HG03280 (cell line): ENCODE measurements at regions not wholly inside any gene's neighbourhood (a gene's known extent, or its start where the extent isn't known, plus 50 kb on each side); places are given as distances from the start of the nearest gene placed in this dataset.

ENCODE experiments used
- ATAC-seq: cut with Tn5 transposase; IDR thresholded peaks from one replicate; pipeline ENCODE4 v1.9.1; 2021; ENCODE audit warnings: mild to moderate bottlenecking, moderate library complexity; ENCODE audit not compliant: unreplicated experiment

GRCh38 chr4:171186700-171187099 lies 626.5 kb upstream of the GALNTL6 start:
- no peak for ATAC-seq

DNA sequence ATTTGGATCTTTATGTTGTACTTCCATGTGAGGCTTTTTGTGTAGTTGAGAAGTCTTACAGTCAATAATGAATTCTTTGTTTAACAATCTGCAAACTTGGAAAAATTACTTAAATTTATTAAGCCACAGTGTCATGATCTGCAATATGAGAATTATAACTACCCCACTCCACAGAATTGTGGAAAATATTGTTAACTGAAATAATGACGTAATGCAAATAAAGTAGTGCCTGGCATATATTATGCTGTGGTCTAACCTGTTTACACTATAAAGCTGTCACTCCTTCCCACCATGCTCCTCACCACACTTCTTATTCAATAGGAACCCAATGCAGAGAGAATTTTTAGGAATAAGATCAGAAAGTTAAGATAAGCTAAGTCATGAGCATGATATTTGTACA lies 632.1 kb upstream of the GALNTL6 start:
- no peak for ATAC-seq

- no peak for ATAC-seq
Measured at GRCh38 chr4:171170671-171171070, 642.5 kb upstream of the GALNTL6 start.

DNA sequence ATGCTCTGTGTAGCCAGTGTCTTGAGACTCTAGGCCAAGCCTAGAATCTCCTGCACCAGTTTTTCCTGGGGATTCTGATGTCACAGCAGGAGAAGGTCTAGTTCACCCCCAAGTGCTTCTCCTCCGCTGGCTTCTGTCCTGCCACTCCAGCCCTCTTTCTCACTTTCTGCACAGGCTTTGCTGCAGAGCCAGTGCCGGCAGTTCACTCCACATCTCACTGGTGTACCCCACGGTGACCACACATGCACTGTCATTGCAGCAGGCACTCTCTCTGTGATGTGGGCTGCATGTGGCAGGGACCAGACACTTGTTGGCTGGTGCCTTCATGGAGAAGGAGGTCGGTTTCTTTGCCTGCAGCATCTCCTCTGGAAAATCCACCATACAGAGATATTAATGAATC lies 643.8 kb upstream of the GALNTL6 start:
- no peak for ATAC-seq

GRCh38 chr4:171162478-171162877 lies 650.7 kb upstream of the GALNTL6 start:
- no peak for ATAC-seq

GRCh38 chr4:171157462-171158082 lies 655.6 kb upstream of the GALNTL6 start:
- ATAC-seq: no peak

DNA sequence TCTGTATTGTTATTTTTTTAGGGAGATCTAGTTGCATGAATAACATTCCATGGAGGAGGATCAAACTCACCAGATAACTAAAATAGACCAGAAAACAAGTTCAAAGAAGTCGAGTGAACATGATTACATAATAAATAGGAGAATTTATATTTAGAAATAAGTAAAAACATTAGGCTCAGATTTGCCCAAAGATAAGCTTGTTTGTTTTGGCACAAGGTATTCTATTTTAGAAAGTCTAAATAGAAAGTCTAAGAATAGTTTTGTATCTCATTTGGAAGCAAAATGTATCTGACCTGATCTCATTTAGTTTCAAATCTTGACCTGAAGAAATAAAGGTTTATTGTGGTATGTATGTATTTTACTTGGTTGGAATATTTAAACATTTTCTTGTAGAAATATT lies 670.6 kb upstream of the GALNTL6 start:
- ATAC-seq: no peak

GRCh38 chr4:171142045-171142444 lies 671.2 kb upstream of the GALNTL6 start:
- ATAC-seq: no peak

DNA sequence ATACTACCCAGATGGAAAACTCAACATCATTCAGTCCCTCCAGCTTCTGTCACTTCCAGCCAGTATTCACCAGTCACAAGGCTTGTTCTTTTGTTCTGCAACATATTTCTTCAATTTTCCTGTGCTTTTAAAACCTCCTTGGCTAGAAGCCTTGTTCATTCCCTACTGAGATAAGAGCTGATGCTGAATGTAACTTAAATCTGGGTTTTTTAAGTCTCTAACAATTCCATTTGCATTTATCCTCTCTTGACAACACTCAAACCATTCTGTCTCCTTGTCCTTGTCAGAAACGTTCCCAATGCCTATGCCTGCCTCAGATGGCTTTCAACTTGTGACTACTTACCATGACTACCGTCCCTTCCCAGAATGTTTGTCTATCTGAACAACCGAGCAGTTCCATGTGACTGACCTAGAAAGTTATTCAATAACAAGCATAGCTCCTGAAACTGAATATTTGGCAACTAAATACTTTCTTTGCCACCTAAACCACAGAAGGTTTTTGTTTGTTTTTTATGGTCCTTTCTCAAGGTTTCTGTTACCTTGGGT lies 682.9 kb upstream of the GALNTL6 start:
- no peak for ATAC-seq

DNA sequence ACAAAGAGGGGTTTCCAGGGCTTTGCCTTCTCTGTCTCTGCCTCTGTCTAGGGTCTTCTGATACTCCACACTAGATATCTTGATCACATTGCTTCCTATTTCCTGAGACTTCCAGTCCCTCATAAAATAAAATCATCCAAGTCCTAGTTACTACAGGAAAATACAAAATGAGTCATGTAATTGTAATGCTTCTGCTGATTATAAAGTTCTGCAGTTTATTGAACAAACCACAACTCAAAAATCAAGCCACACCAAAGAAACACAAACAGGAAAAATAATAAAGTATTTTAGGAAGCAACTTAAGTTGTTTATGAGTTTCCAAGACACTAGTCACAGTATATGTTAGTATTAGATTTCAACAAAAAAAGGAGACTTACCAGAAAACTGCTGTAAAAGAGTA lies 695.1 kb upstream of the GALNTL6 start:
- no peak for ATAC-seq

DNA sequence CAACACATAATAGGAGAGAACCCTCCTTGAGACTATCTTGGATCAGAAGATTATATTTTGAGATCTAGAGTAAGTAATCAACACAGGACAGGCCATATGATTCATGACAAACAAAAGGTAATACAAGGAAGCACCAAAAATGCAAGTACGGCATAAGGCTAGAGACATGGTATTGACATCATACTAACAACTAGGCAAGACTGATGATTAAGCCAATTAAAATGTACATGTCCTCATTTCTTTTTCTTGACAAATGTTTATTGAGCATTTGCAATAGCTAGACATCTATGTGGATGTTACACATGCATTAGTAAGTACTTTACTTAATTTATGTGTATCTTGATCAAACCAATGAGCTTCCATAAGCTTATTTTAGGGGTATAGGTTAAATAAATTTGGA lies 695.7 kb upstream of the GALNTL6 start:
- ATAC-seq: no peak

GRCh38 chr4:171101845-171102244 lies 711.4 kb upstream of the GALNTL6 start:
- ATAC-seq: no peak

DNA sequence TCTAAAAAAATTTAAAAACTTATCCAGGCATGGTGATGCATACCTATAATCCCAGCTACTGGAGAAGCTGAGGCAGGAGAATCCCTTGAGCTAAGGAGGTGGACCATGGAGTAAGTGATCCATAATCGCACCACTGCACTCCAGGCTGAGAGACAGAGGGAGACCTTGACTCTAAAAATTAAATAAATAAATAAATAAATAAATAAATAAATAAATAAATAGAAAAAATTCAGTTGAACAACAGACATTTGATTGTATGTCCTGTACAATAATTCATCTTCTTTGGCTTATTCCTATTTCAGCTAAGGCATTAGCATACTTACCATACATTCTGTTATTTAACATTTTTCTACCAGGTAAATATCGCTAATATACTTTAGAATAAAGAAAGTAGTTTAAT lies 726.1 kb upstream of the GALNTL6 start:
- no peak for ATAC-seq

- ATAC-seq: no peak
Measured at GRCh38 chr4:171067422-171067821, 745.8 kb upstream of the GALNTL6 start.

GRCh38 chr4:171049380-171049779 lies 763.8 kb upstream of the GALNTL6 start:
- ATAC-seq: no peak

DNA sequence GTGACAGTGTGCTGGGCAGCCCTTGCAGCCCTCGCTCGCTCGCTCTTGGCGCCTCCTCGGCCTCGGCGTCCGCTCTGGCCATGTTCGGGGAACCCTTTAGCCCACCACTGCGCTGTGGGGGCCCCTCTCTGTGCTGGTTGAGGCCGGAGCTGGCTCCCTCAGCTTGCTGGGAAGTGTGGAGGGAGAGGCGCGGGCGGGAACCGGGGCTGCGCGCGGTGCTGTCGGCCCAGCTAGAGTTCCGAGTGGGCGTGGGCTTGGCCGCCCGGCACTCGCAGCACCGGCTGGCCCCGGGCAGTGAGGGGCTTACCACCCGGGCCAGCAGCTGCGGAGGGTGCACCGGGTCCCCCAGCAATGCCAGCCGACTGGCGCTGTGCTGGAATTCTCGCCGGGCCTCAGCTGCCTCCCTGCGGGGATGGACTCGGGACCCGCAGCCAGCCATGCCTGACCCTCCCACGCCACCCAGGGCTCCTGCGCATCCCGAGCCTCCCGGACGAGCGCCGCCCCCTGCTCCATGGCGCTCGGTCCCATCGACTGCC lies 770.1 kb upstream of the GALNTL6 start:
- no peak for ATAC-seq

DNA sequence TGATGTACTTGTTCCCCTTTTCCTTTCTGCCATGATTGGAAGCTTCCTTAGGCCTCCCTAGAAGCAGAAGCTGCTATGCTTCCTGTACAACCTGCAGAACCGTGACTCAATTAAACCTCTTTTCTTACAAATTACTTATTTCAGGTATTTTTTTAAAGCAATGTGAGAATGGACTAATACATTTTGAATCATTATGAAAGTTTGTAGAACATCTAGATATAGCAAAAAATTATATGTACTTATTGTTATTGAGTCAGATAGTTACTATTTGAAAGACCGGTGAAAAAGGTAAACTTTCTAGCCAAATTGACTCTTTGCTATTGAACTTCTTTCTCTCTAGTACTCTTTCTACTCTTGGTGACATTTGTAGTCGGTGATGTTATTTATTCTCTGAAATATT lies 777.3 kb upstream of the GALNTL6 start:
- ATAC-seq: no peak

GRCh38 chr4:171031338-171031737 lies 781.9 kb upstream of the GALNTL6 start:
- ATAC-seq: no peak

GRCh38 chr4:171025776-171026175 lies 787.4 kb upstream of the GALNTL6 start:
- no peak for ATAC-seq

DNA sequence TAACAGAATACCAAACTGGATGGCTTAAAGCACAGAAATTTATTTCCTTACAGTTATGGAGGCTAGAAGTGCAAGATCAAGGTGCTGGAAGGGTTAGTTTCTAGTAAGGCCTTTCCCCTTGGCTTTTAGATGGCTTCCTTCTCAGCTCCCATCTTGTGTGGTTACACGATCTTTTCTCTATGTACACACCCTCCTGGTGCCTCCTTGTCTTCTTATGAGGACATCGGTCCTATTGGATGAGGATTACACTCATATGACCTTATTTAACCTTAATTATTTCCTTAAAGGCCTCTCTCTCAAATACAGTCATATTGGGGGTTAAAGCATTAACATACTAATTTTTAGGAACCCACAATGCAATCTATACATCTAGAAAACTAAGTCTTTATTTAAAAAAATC lies 787.9 kb upstream of the GALNTL6 start:
- ATAC-seq: no peak

DNA sequence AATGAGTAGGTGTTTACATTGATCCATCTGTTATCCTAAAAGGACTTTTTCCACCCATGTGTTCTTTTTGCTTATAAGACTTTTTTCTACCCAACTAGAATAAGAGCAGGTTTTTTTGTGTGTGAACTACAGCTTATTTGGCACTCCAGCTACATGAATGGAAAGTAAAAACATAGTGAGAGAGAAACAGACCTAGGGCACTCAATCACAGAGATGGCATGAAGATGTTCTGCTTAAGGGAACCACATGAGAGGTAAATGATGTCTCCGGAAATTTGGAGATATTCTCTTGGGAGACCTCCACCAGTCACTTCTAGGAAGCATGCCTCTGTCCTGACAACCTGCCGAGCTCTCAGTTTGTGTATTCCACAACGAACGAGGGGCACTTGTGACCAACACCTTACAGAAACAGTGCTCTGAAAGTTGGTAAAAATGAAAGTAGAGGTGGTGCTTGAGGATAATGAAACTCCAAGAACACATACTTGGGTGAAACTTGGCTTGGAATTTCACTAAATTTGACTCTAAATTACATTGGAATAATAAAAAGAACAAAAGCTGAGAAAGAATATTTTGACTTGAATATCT lies 788.4 kb upstream of the GALNTL6 start:
- ATAC-seq: no peak

DNA sequence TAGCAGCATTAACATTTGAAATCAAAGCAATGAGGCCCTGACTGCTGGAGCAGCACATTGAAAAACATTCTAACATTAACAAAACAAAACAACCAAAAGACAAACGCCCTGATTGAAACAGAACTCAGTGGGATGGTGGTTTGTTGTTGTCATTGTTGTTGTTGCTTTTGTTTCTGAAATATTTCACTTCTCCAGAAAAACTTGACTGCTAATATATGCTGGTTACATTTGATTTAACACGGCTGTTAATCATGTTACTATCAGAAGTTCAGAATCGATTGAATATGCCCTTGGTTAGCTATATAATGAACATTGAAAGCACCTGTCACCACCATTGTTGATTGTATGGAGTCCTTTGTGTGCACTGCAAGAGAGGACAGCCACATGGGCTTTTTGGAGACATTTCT lies 790.4 kb upstream of the GALNTL6 start:
- no peak for ATAC-seq

DNA sequence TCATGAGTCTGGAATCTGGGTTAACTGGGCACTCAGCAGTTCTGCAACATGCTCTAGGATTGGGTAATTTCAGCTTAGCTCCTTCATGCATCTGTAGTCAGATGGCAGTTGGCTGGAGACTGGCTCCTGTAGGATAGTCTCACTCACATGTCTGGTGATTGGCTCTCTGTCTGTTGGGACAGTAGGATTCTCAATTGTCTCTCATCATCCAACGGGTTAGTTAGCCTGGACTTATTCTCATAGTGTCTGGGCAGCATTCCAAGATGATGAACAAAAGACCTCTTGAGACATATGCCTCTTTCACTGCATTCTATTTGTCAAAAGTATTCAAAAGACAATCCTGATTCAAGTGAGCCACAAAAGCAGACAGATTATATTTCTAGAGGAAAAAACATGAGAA lies 795.6 kb upstream of the GALNTL6 start:
- ATAC-seq: no peak
